ENCODE measurements at regions not wholly inside any gene's neighbourhood (a gene's known extent, or its start where the extent isn't known, plus 50 kb on each side); places are given as distances from the start of the nearest gene placed in this dataset.

GRCh38 chr12:20142956-20143355, 225.4 kb upstream of the PDE3A start (continued):
- TF ChIP-seq ZNF280A (IDR thresholded peaks at IDR 0.05; ENCODE audit: low read depth, partially characterized antibody) = no peak

- Histone ChIP-seq H3K36me3 (ENCODE audit: control insufficient read depth, insufficient read depth, low read length) (no peaks in the 10 kb centered on the region), H3K79me2 (ENCODE audit: control insufficient read depth, insufficient read depth, low read length) (no peaks in the 10 kb centered on the region), H3K4me2 (ENCODE audit: insufficient read depth, low read length) (no peak overlapping the region), H4K20me1 (replicated peaks; ENCODE audit: control insufficient read depth, insufficient read depth, low read length) (no peaks in the 10 kb centered on the region), H3K9me1 (ENCODE audit: control insufficient read depth, insufficient read depth, low read length) (no peaks in the 10 kb centered on the region), H3K4me3 (no peak overlapping the region), H3K9me3 (replicated peaks; ENCODE audit: control insufficient read depth, insufficient read depth, low read depth, low read length) (no peaks in the 10 kb centered on the region), H3K9ac (ENCODE audit: insufficient read depth in 1 of 2, low read depth in 2 of 2, low read length in 2 of 2) (no peak overlapping the region), H3K4me1 (replicated peaks in 1 of 2; ENCODE audit: control insufficient read depth in 2 of 2, insufficient read depth in 2 of 2, low read length in 2 of 2) (no peaks in the 10 kb centered on the region), H3K27me3 (ENCODE audit: control insufficient read depth in 2 of 2, insufficient read depth in 2 of 2, low read length in 2 of 2) (no peaks in the 10 kb centered on the region), H3K27ac (ENCODE audit: extremely low read depth, low read depth, low read length) (no peak overlapping the region), H2AFZ (ENCODE audit: low read depth, low read length) (no peak overlapping the region)
- no TSS peak for BruUV-seq (replicated peaks)
- ATAC-seq (no peak), FAIRE-seq (no peak), DNase-seq (ENCODE audit: extremely low read depth in 1 of 4, low spot score in 3 of 4) (no peak)
- WGBS (ENCODE audit: insufficient coverage, low coverage, missing lambda C conversion rate) = 0% methylated on average over 3 of the region's 3 CpGs
- in situ Hi-C loops (cut with MboI) (no loop called here), intact Hi-C loops (cut with micrococcal nuclease) (no loop called here)
- ChIA-PET POLR2A (no interaction called here), CTCF (ENCODE audit: low intra/inter-chr PET ratio) (no interaction called here)
- TF ChIP-seq NCOA2 (IDR thresholded peaks at IDR 0.05; ENCODE audit: partially characterized antibody in 2 of 2) (no peak), CHD1 (IDR thresholded peaks at IDR 0.05; ENCODE audit: low read length) (no peak), RNF2 (IDR thresholded peaks at IDR 0.05) (no peak), CLOCK (CRISPR knock-in tag; IDR thresholded peaks at IDR 0.05; ENCODE audit: borderline replicate concordance) (no peak), HMBOX1 (IDR thresholded peaks at IDR 0.05) (no peak), CREBBP (IDR thresholded peaks at IDR 0.05; ENCODE audit: low read depth, low read length) (no peak), HDAC1 (IDR thresholded peaks at IDR 0.05) (no peak), ZNF24 (IDR thresholded peaks at IDR 0.05) (no peak), STAG1 (CRISPR knock-in tag; IDR thresholded peaks at IDR 0.05; ENCODE audit: borderline replicate concordance) (no peak), ZNF253 (CRISPR knock-in tag; conservative IDR thresholded peaks at IDR 0.05) (no peak), ZBTB11 (CRISPR knock-in tag; IDR thresholded peaks at IDR 0.05) (no peak), ZC3H11A (IDR thresholded peaks at IDR 0.05; ENCODE audit: low read depth, low read length) (no peak), POLR3G (IDR thresholded peaks at IDR 0.05; ENCODE audit: extremely low read depth, insufficient read length, insufficient replicate concordance) (no peak)
These were observed 224.0 kb upstream of the PDE3A start for GRCh38 chr12:20144341-20144740.

Data from K562 (cell line).